Activated CD4-positive, alpha-beta T cell treated with anti-CD3 and anti-CD28 coated beads for 36 hours (primary cell): ENCODE measurements at regions not wholly inside any gene's neighbourhood (a gene's known extent, or its start where the extent isn't known, plus 50 kb on each side); places are given as distances from the start of the nearest gene placed in this dataset.

Source experiments
- ATAC-seq: fragments of 200-7000 bp; cut with Tn5 transposase; one replicate; pipeline ENCODE4 v1.10.0; 2021; ENCODE audit warnings: mild to moderate bottlenecking, moderate library complexity
- CTCF ChIA-PET: fragments of 350-600 bp; sonication (Branson Sonifier 250); formaldehyde crosslinking; loops from one replicate; lab custom pipeline; 2021; ENCODE audit warnings: antibody characterized with exemption; lab: Charles Lee
- POLR2A ChIA-PET: fragments of 350-600 bp; sonication (Branson Sonifier 250); formaldehyde crosslinking; loops from one replicate; lab custom pipeline; 2021; ENCODE audit warnings: antibody characterized with exemption, inconsistent platforms; lab: Charles Lee
- DNase-seq: peaks from one replicate; pipeline ENCODE4 v3.0.0-alpha.2; 2020
- H3K27ac Mint-ChIP-seq: one replicate; pipeline ENCODE4 v1.8.0; 2021; ENCODE audit warnings: mixed read lengths
- H3K27me3 Mint-ChIP-seq: one replicate; pipeline ENCODE4 v1.8.0; 2021; ENCODE audit warnings: mixed read lengths
- H3K36me3 Mint-ChIP-seq: one replicate; pipeline ENCODE4 v1.8.0; 2021; ENCODE audit warnings: low read depth, mixed read lengths
- H3K4me1 Mint-ChIP-seq: one replicate; pipeline ENCODE4 v1.8.0; 2021; ENCODE audit warnings: mixed read lengths
- H3K4me3 Mint-ChIP-seq: one replicate; pipeline ENCODE4 v1.8.0; 2021; ENCODE audit warnings: mild to moderate bottlenecking, moderate library complexity, mixed read lengths
- H3K9me3 Mint-ChIP-seq: one replicate; pipeline ENCODE4 v1.8.0; 2021; ENCODE audit warnings: low read depth, mixed read lengths
- intact Hi-C, 2 experiments: fragments of 100-400 bp; cut with DNase I in 1 of 2; cut with micrococcal nuclease in 1 of 2; formaldehyde crosslinking; loops; one replicate each; pipeline versions ENCODE4 v1.14.2 to v1.15.1; 2022 to 2024; cut with DNase I, micrococcal nuclease

GRCh38 chr1:234884006-234884405 is 244.6 kb downstream of the TOMM20 start:
- Mint-ChIP-seq H3K4me1 (peaks cover 38% of the 10 kb centered on the region), H3K9me3 (no peaks in the 10 kb centered on the region), H3K36me3 (no peaks in the 10 kb centered on the region), H3K4me3 (no peak overlapping the region), H3K27me3 (no peaks in the 10 kb centered on the region), H3K27ac (no peak overlapping the region)
- ChIA-PET POLR2A (no interaction called here), CTCF (no interaction called here)
- intact Hi-C loops: loop anchor here in 1 of 2 experiments (5.0 kb wide), 2 partner anchors 43 to 78 kb away; no protein-coding TSS in a partner anchor
- ATAC-seq (no peak), DNase-seq (no peak)

DNA sequence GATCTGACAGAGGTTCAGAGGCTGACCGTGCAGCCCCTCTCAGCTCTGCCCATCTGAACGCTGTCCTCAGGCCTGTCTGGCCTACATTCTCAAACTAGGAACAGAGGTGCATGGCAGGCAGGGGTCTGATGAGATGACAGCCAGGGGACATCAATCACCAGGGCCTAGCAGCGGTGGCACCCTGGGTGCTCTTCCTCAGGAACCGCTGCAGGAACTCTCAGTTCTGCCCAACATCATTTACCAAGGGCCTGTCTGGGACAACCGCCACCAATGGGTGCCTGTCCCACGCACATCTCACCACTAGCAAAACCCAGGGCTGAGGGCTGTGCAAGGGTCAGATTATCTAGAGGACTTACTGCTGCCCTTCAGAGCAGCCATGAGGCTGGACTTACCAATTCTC is 245.7 kb downstream of the TOMM20 start:
- H3K4me1 Mint-ChIP-seq: peaks cover 39% of the 10 kb centered on the region
- H3K27ac Mint-ChIP-seq: no peak overlapping the region
- no peaks in the 10 kb centered on the region for H3K27me3 Mint-ChIP-seq
- intact Hi-C loops: loop anchor here (1.0 to 5.0 kb wide), 4 partner anchors 43 to 97 kb away; no protein-coding TSS in a partner anchor
- H3K4me3 Mint-ChIP-seq: no peak overlapping the region
- ChIA-PET POLR2A (no interaction called here), CTCF (no interaction called here)
- ATAC-seq (no peak), DNase-seq (no peak)
- H3K36me3 Mint-ChIP-seq: no peaks in the 10 kb centered on the region
- no peaks in the 10 kb centered on the region for H3K9me3 Mint-ChIP-seq

DNA sequence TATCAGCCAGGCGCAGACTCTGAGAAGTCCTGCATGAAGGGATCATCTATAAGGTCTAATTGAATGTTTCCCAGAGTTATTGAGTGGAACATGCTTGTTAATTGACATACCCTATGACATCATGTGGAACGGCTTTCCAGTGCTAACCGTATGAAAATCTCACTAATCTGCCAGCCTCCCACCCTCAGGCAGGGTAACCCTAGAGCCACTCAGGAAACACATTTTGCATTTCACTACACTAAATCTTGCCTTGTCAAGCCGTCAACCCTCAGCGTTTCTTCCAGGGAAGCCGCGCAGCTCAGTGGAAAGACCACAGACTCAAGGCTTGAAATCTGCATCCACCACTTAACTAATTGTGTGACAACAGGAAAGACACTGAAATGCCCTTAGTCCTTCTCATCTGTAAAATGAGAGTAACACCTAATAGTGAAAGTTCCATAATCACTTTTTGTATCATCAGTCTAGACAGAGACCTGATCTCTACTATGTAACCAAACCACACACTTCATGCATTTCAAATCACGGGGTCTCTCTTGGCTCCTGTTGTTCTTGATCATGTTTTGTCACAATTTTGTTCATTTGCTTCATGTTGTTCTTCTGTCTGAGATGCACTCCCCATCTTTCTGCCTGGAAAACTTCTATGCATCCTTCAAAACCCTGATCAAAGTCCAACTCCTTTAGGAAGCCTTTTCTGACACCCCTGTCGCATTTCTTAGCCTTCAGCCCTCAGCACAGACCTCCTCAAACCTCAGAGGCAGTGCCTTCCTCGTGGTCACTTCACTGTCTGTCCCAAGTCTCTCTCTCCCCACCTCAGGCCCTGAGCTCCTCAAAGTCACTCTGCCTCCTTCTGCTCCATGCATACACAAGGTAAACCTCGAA is 246.5 kb downstream of the TOMM20 start:
- H3K27me3 Mint-ChIP-seq: no peaks in the 10 kb centered on the region
- H3K4me1 Mint-ChIP-seq: peaks cover 42% of the 10 kb centered on the region
- DNase-seq (peak; percentile 46), ATAC-seq (peak; percentile 83)
- POLR2A ChIA-PET: no interaction called here
- H3K36me3 Mint-ChIP-seq: no peaks in the 10 kb centered on the region
- intact Hi-C loops: loop anchor here (1.0 to 5.0 kb wide), 4 partner anchors 44 to 98 kb away; no protein-coding TSS in a partner anchor
- H3K9me3 Mint-ChIP-seq: no peaks in the 10 kb centered on the region
- no peak overlapping the region for H3K4me3 Mint-ChIP-seq
- no peak overlapping the region for H3K27ac Mint-ChIP-seq
- CTCF ChIA-PET: no interaction called here

GRCh38 chr1:234879147-234880080 is 249.2 kb downstream of the TOMM20 start:
- Mint-ChIP-seq H3K4me3 (no peak overlapping the region), H3K27ac (no peak overlapping the region), H3K36me3 (no peaks in the 10 kb centered on the region), H3K4me1 (peaks cover 55% of the 10 kb centered on the region), H3K9me3 (no peaks in the 10 kb centered on the region), H3K27me3 (no peaks in the 10 kb centered on the region)
- ATAC-seq (no peak), DNase-seq (no peak)
- CTCF ChIA-PET: no interaction called here
- intact Hi-C loops: loop anchor here in 1 of 2 experiments (5.0 kb wide), 3 partner anchors 37 to 83 kb away; no protein-coding TSS in a partner anchor
- POLR2A ChIA-PET: no interaction called here

DNA sequence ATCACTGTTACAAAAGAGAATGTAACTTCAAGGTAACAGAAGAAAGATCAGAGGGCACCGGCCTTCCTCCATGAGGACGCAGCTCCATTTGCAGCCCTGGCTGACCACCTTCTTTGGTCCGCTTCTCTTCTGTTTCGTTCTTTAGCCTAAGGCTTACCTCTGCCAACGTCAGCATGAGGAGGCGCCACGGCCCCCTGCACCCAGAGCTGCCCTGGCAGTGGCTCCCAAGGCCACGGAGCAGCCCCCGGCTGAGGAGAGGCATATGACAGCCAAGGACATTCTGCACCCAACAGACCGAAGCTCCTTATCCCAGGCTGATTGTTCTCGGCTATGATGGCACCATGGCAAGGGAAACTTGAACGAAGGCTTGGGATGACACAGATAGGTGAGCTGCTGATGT is 250.3 kb downstream of the TOMM20 start:
- ATAC-seq (no peak), DNase-seq (no peak)
- H3K36me3 Mint-ChIP-seq: no peaks in the 10 kb centered on the region
- ChIA-PET CTCF (no interaction called here), POLR2A (no interaction called here)
- no peaks in the 10 kb centered on the region for H3K27me3 Mint-ChIP-seq
- H3K27ac Mint-ChIP-seq: no peak overlapping the region
- peaks cover 57% of the 10 kb centered on the region for H3K4me1 Mint-ChIP-seq
- no peak overlapping the region for H3K4me3 Mint-ChIP-seq
- intact Hi-C loops: loop anchor here in 1 of 2 experiments (5.0 kb wide), 1 partner anchor 36 kb away; no protein-coding TSS in a partner anchor
- no peaks in the 10 kb centered on the region for H3K9me3 Mint-ChIP-seq

DNA sequence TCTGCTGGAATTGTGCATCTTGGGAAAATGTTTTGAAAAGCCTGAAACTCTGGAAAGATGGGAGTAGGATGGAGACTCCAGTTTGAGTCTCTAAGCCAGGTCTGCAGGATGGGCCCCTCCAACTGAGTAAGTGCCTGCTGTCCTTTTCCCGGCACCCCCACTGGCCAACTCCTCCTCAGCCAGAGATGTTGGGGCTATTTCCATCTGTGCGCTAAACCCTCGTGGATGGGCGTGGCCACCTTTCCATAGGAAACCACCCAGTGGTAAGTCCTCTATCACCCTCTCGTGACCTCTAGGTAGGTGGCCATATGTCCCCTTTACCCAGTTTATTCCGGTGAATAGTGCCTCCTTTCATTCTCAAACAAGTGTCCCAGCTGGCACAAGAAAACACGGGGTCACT is 250.9 kb downstream of the TOMM20 start:
- H3K36me3 Mint-ChIP-seq: no peaks in the 10 kb centered on the region
- H3K4me1 Mint-ChIP-seq: peaks cover 55% of the 10 kb centered on the region
- ATAC-seq: no peak
- H3K4me3 Mint-ChIP-seq: no peak overlapping the region
- DNase-seq: no peak
- no peak overlapping the region for H3K27ac Mint-ChIP-seq
- no peaks in the 10 kb centered on the region for H3K9me3 Mint-ChIP-seq
- intact Hi-C loops: loop anchor here in 1 of 2 experiments (5.0 kb wide), 1 partner anchor 35 kb away; no protein-coding TSS in a partner anchor
- H3K27me3 Mint-ChIP-seq: no peaks in the 10 kb centered on the region
- ChIA-PET CTCF (no interaction called here), POLR2A (no interaction called here)

- Mint-ChIP-seq H3K4me3 (peak overlapping the region; percentile 15), H3K27me3 (no peaks in the 10 kb centered on the region), H3K27ac (peak overlapping the region; percentile 69), H3K36me3 (no peaks in the 10 kb centered on the region), H3K9me3 (no peaks in the 10 kb centered on the region), H3K4me1 (peaks cover 46% of the 10 kb centered on the region)
- POLR2A ChIA-PET: no interaction called here
- ATAC-seq (peak; percentile 83), DNase-seq (peak; percentile 68)
- intact Hi-C loops: loop anchor here in 1 of 2 experiments (5.0 kb wide), 1 partner anchor 34 kb away; no protein-coding TSS in a partner anchor
- CTCF ChIA-PET: interaction anchor here (0.8 to 1.1 kb wide), 2 partner anchors 33 to 128 kb away, joined by 3 to 4 read pairs; no protein-coding TSS in a partner anchor
Observed at GRCh38 chr1:234875953-234876855, 252.4 kb downstream of the TOMM20 start.

GRCh38 chr1:234875328-234875952 is 253.2 kb downstream of the TOMM20 start:
- no peak for DNase-seq
- CTCF ChIA-PET: interaction anchor here (0.6 to 1.1 kb wide), 3 partner anchors 33 to 127 kb away, joined by 3 to 4 read pairs (median 3); no protein-coding TSS in a partner anchor
- intact Hi-C loops: loop anchor here in 1 of 2 experiments (5.0 kb wide), 1 partner anchor 33 kb away; no protein-coding TSS in a partner anchor
- no peak overlapping the region for H3K27ac Mint-ChIP-seq
- peak overlapping the region; percentile 15 for H3K4me3 Mint-ChIP-seq
- no peaks in the 10 kb centered on the region for H3K27me3 Mint-ChIP-seq
- no peaks in the 10 kb centered on the region for H3K36me3 Mint-ChIP-seq
- POLR2A ChIA-PET: no interaction called here
- H3K9me3 Mint-ChIP-seq: no peaks in the 10 kb centered on the region
- H3K4me1 Mint-ChIP-seq: peaks cover 42% of the 10 kb centered on the region
- no peak for ATAC-seq

DNA sequence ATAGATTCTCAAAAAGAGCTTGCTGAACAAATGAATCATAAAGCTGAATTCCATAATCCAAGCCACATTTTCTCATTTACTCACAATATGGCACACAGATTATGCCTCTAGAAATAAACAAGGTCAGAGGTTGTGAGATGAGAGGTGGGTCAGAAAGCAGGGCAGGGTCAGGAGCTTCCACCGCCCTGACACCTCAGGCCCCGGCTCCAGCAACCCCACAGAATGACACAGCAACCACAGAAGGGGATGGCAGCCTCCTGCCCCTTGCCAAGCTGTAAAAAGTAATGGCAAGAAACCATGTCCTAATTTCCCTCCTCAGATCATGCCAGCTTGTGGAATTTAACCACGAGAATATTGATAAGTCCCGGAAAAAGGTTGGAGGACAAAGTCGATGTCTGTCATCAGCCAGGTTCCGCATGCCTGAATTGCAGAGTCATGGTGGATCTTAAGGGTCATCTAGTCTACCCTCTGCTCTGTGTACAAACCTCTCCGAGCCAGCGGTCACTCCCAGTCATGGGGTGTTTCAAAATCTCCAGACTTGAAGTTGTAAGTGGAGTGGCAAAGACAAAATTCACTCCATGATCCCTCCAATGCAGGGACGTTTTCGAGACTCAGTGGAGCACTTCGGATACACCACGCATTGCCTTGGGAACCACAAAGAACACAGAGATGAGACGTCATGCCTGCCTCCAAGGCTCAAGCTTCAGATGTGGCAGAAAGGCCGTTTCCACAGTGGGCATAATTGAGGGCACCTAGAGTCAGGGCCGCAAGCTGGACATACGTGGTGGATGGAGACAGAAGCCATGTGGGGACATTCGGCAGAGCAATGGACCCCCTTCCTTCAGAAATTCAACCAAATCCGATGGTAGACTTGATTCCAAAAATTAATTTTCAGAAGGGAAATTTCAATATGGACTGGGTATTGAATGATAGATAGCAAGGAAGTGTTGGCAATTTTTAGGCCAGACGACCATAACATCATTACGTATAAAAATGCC is 254.0 kb downstream of the TOMM20 start:
- Mint-ChIP-seq H3K27me3 (no peaks in the 10 kb centered on the region), H3K4me3 (no peak overlapping the region), H3K9me3 (no peaks in the 10 kb centered on the region), H3K4me1 (peaks cover 36% of the 10 kb centered on the region), H3K36me3 (no peaks in the 10 kb centered on the region), H3K27ac (no peak overlapping the region)
- no peak for ATAC-seq
- intact Hi-C loops: loop anchor here in 1 of 2 experiments (5.0 kb wide), 1 partner anchor 32 kb away; no protein-coding TSS in a partner anchor
- DNase-seq: no peak
- POLR2A ChIA-PET: no interaction called here
- CTCF ChIA-PET: interaction anchor here (0.6 kb wide), 1 partner anchor 94 kb away, joined by 3 read pairs; no protein-coding TSS in a partner anchor
